Vagina (tissue), 2 donors: ENCODE measurements at regions not wholly inside any gene's neighbourhood (a gene's known extent, or its start where the extent isn't known, plus 50 kb on each side); places are given as distances from the start of the nearest gene placed in this dataset.

Experiments used
- POLR2A ChIP-seq, 2 donors: fragments of 450-650 bp; IDR thresholded peaks; one replicate each; pipeline ENCODE4 v1.6.1; 2017; ENCODE audit warnings: antibody characterized with exemption in 2 of 2, mild to moderate bottlenecking in 2 of 2, moderate library complexity in 2 of 2
- POLR2AphosphoS5 ChIP-seq, 2 donors: sonication (generic); formaldehyde crosslinking; IDR thresholded peaks; one replicate each; pipeline ENCODE4 v1.9.0; 2017; ENCODE audit warnings: antibody characterized with exemption in 2 of 2, mild to moderate bottlenecking in 2 of 2, low read depth in 1 of 2; ENCODE audit not compliant: insufficient read depth in 1 of 2
- TF ChIP-seq, protein P1 (sequence below), 3 experiments: fragments of 450-650 bp in 2 of 3; fragments of 200-600 bp in 1 of 3; sonication (generic) in 1 of 3; IDR thresholded peaks; one replicate each; pipeline ENCODE4 v1.5.1; 2017 to 2019; ENCODE audit warnings: antibody characterized with exemption in 3 of 3, mild to moderate bottlenecking in 2 of 3, moderate library complexity in 2 of 3

DNA sequence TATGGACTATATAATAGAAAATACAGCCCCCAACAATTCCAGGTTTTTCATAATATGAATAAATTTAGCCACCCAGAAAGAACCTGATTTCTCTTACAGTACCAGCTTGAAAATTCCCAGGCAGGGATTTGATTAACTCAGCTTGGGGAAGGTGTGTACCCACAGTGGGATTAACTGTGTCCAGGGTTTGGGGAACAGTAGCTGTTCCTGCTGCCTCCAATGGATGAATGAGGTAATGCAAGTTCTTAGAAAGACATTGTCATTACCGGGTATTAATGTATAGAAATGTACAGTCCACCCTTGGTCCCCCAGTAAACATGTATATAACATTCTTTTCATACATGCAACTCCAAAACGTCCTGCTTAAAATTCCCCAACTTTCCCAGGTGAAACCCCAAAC, 115.6 kb downstream of the LRIG3 start:
- TF ChIP-seq POLR2AphosphoS5 (IDR thresholded peaks at IDR 0.05; ENCODE audit: insufficient read depth in 1 of 2, low read depth in 1 of 2) (no peak), POLR2A (IDR thresholded peaks at IDR 0.05) (no peak)
- TF ChIP-seq, protein P1, sequence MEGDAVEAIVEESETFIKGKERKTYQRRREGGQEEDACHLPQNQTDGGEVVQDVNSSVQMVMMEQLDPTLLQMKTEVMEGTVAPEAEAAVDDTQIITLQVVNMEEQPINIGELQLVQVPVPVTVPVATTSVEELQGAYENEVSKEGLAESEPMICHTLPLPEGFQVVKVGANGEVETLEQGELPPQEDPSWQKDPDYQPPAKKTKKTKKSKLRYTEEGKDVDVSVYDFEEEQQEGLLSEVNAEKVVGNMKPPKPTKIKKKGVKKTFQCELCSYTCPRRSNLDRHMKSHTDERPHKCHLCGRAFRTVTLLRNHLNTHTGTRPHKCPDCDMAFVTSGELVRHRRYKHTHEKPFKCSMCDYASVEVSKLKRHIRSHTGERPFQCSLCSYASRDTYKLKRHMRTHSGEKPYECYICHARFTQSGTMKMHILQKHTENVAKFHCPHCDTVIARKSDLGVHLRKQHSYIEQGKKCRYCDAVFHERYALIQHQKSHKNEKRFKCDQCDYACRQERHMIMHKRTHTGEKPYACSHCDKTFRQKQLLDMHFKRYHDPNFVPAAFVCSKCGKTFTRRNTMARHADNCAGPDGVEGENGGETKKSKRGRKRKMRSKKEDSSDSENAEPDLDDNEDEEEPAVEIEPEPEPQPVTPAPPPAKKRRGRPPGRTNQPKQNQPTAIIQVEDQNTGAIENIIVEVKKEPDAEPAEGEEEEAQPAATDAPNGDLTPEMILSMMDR (IDR thresholded peaks at IDR 0.05), result no peak
